Right cardiac atrium (tissue), 5 donors: ENCODE measurements at regions not wholly inside any gene's neighbourhood (a gene's known extent, or its start where the extent isn't known, plus 50 kb on each side); places are given as distances from the start of the nearest gene placed in this dataset.
"Not testable (repeated sequence)": the region's sequence is repeated elsewhere in the genome, so short reads cannot be mapped to it uniquely, and the experiment has no call there.

Source experiments
- ATAC-seq, 2 donors: fragments of 200-7000 bp; cut with Tn5 transposase; one replicate each; pipeline versions ENCODE4 v1.8.0 to v1.9.1; 2020; ENCODE audit warnings: moderate library complexity in 2 of 2, mild to moderate bottlenecking in 1 of 2
- DNase-seq, 3 donors: peaks; one replicate each; pipeline ENCODE4 v3.0.0-alpha.2; 2020
- H3K27ac ChIP-seq: one replicate; pipeline ENCODE4 v1.5.1; 2013; ENCODE audit warnings: mild to moderate bottlenecking, low read length, control low read depth, moderate library complexity
- H3K27me3 ChIP-seq: one replicate; pipeline ENCODE4 v1.6.1; 2013; ENCODE audit not compliant: control insufficient read depth, insufficient read depth
- H3K4me1 ChIP-seq: one replicate; pipeline ENCODE4 v1.6.1; 2013; ENCODE audit warnings: low read length; ENCODE audit not compliant: control insufficient read depth, insufficient read depth
- H3K4me3 ChIP-seq: one replicate; pipeline ENCODE4 v1.5.1; 2013; ENCODE audit warnings: low read length, control low read depth
- H3K9me3 ChIP-seq: one replicate; pipeline ENCODE4 v1.6.1; 2013; ENCODE audit warnings: low read length; ENCODE audit not compliant: control insufficient read depth
- WGBS: extraction: QIAGEN DNeasy Blood & Tissue Kit; methylation state at CpG from one replicate; pipeline ENCODE4 v1.1.7; 2013; 5-methylcytosine and 5-hydroxymethylcytosine counted together
- intact Hi-C, 4 donors: fragments of 100-400 bp; cut with DNase I; formaldehyde crosslinking; loops; one replicate each; pipeline versions ENCODE4 v1.11.0 to v1.14.0; 2022 to 2023
- donor health status: healthy with polysubstance abuse.
- donor health status: DM: no; HTN: yes; CAD: no.
- donor health status: DM: no; HTN: no; CAD: no.
- donor health status: DM: no; HTN: yes; CAD: no; lungs with severe emphysema.
- donor health status: DM: yes; HTN: yes; CAD: no.

GRCh38 chr1:108314815-108315214 lies 70.9 kb upstream of the NBPF4 start:
- H3K4me1 ChIP-seq = no peaks in the 10 kb centered on the region
- H3K27ac ChIP-seq = no peak overlapping the region
- 73% methylated on average over 1 of the region's 1 CpG for WGBS
- ATAC-seq (no peak), DNase-seq (no peak)
- H3K27me3 ChIP-seq = no peaks in the 10 kb centered on the region
- H3K9me3 ChIP-seq = no peaks in the 10 kb centered on the region
- intact Hi-C loops = no loop called here
- no peak overlapping the region for H3K4me3 ChIP-seq

- Histone ChIP-seq H3K9me3 (no peaks in the 10 kb centered on the region), H3K27me3 (no peaks in the 10 kb centered on the region), H3K27ac (no peak overlapping the region), H3K4me1 (no peaks in the 10 kb centered on the region), H3K4me3 (no peak overlapping the region)
- intact Hi-C loops = no loop called here
- 47% methylated on average over 1 of the region's 1 CpG for WGBS
- no peak for DNase-seq
- ATAC-seq = no peak
Measured at GRCh38 chr1:108316545-108316944, 72.7 kb upstream of the NBPF4 start.

GRCh38 chr1:108320849-108321248 lies 77.0 kb upstream of the NBPF4 start:
- DNase-seq (no peak), ATAC-seq (no peak)
- H3K9me3 ChIP-seq = no peaks in the 10 kb centered on the region
- H3K4me1 ChIP-seq = no peaks in the 10 kb centered on the region
- no peak overlapping the region for H3K4me3 ChIP-seq
- intact Hi-C loops = no loop called here
- no peaks in the 10 kb centered on the region for H3K27me3 ChIP-seq
- H3K27ac ChIP-seq = no peak overlapping the region
- whole genome bisulfite sequencing = 99% methylated on average over 1 of the region's 1 CpG

- H3K27me3 ChIP-seq, H3K9me3 ChIP-seq, H3K4me3 ChIP-seq, DNase-seq, ATAC-seq, H3K4me1 ChIP-seq, H3K27ac ChIP-seq, intact Hi-C loops: not testable (repeated sequence)
- WGBS = 79% methylated on average over 2 of the region's 2 CpGs
Measured at GRCh38 chr1:108325338-108325737, 81.5 kb upstream of the NBPF4 start.

- Histone ChIP-seq H3K4me1 (no peaks in the 10 kb centered on the region), H3K9me3 (peaks cover 2% of the 10 kb centered on the region), H3K27ac (no peak overlapping the region), H3K27me3 (no peaks in the 10 kb centered on the region), H3K4me3 (no peak overlapping the region)
- intact Hi-C loops = no loop called here
- ATAC-seq = no peak
- peak in 1 of 3 donors; percentile 37 for DNase-seq
- 69% methylated on average over 4 of the region's 4 CpGs for WGBS
Measured at GRCh38 chr1:108327534-108328466, 83.9 kb upstream of the NBPF4 start.

- H3K4me1 ChIP-seq = no peaks in the 10 kb centered on the region
- WGBS = 76% methylated on average over 6 of the region's 6 CpGs
- DNase-seq (no peak), ATAC-seq (no peak)
- no peaks in the 10 kb centered on the region for H3K9me3 ChIP-seq
- intact Hi-C loops = no loop called here
- H3K27ac ChIP-seq = no peak overlapping the region
- no peak overlapping the region for H3K4me3 ChIP-seq
- H3K27me3 ChIP-seq = no peaks in the 10 kb centered on the region
Measured at GRCh38 chr1:108345776-108346531, 102.1 kb upstream of the NBPF4 start.

GRCh38 chr1:108357802-108358201 lies 92.3 kb upstream of the NBPF6 start:
- DNase-seq (no peak), ATAC-seq (no peak)
- Histone ChIP-seq H3K4me3 (no peak overlapping the region), H3K9me3 (peaks cover 4% of the 10 kb centered on the region), H3K27me3 (no peaks in the 10 kb centered on the region), H3K4me1 (no peaks in the 10 kb centered on the region), H3K27ac (no peak overlapping the region)
- WGBS = 69% methylated on average over 2 of the region's 2 CpGs
- intact Hi-C loops = no loop called here

- H3K27me3 ChIP-seq, ATAC-seq, H3K9me3 ChIP-seq, H3K27ac ChIP-seq, intact Hi-C loops, H3K4me3 ChIP-seq, DNase-seq, H3K4me1 ChIP-seq: not testable (repeated sequence)
- no CpG with 5 or more reads among the region's 3 CpGs for WGBS
Measured at GRCh38 chr1:108380059-108380832, 69.9 kb upstream of the NBPF6 start.
